Panc1 (cell line): ENCODE measurements at regions not wholly inside any gene's neighbourhood (a gene's known extent, or its start where the extent isn't known, plus 50 kb on each side); places are given as distances from the start of the nearest gene placed in this dataset.

Source experiments
- ATAC-seq: fragments of 200-7000 bp; cut with Tn5 transposase; 2 replicates; pipeline ENCODE4 v1.9.1; 2020; ENCODE audit warnings: mild to moderate bottlenecking, moderate library complexity
- BruUV-seq: library from RNA; stranded (reverse); fragments of 400-500 nt; replicated peaks from 2 replicates; lab custom pipeline; 2021; lab: Mats Ljungman, UMichigan
- CTCF ChIA-PET: fragments of 300-600 bp; sonication (Branson Sonifier 250); formaldehyde crosslinking; loops from one replicate; lab custom pipeline; 2022; ENCODE audit warnings: antibody characterized with exemption; lab: Charles Lee
- POLR2A ChIA-PET: fragments of 300-600 bp; sonication (Branson Sonifier 250); formaldehyde crosslinking; loops from one replicate; lab custom pipeline; 2022; ENCODE audit warnings: antibody characterized with exemption; lab: Charles Lee
- DNase-seq: peaks from one replicate; pipeline ENCODE4 v3.0.0-alpha.2; 2010; ENCODE audit warnings: low read depth, low spot score
- H3K27ac ChIP-seq: 2 replicates; pipeline ENCODE4 v1.5.1; 2011; ENCODE audit warnings: mild to moderate bottlenecking, low read length, inconsistent platforms
- H3K27me3 ChIP-seq: fragments of 200-500 bp; sonication (Bioruptor generic); 2 replicates; pipeline ENCODE4 v1.6.0; 2014; ENCODE audit warnings: low read length, inconsistent platforms; ENCODE audit not compliant: control insufficient read depth, insufficient read depth
- H3K36me3 ChIP-seq: fragments of 200-500 bp; sonication (Bioruptor generic); 2 replicates; pipeline ENCODE4 v1.5.1; 2014; ENCODE audit warnings: inconsistent platforms, mild to moderate bottlenecking, low read length, moderate library complexity; ENCODE audit not compliant: control insufficient read depth, insufficient read depth
- H3K4me1 ChIP-seq: 2 replicates; pipeline ENCODE4 v1.5.1; 2011; ENCODE audit warnings: inconsistent platforms, mild to moderate bottlenecking, low read length, moderate library complexity; ENCODE audit not compliant: control insufficient read depth, insufficient read depth
- H3K4me3 ChIP-seq, 2 experiments: 2 replicates each; pipeline ENCODE4 v1.5.1; 2011 to 2012; ENCODE audit warnings: low read depth in 2 of 2, low read length in 2 of 2, mild to moderate bottlenecking in 2 of 2, inconsistent platforms in 1 of 2, moderate library complexity in 1 of 2
- H3K9me3 ChIP-seq: fragments of 200-500 bp; sonication (Bioruptor generic); 2 replicates; pipeline ENCODE4 v1.5.1; 2014; ENCODE audit warnings: low read depth, mild to moderate bottlenecking, inconsistent platforms, low read length, moderate library complexity; ENCODE audit not compliant: control insufficient read depth, insufficient read depth
- POLR2AphosphoS5 ChIP-seq: IDR thresholded peaks from 2 replicates; pipeline ENCODE4 v1.6.1; 2012; ENCODE audit warnings: mild to moderate bottlenecking, low read depth, low read length, moderate library complexity
- SIN3A ChIP-seq: IDR thresholded peaks from 2 replicates; pipeline ENCODE4 v1.6.1; 2012; ENCODE audit warnings: low read depth, mild to moderate bottlenecking, low read length, moderate library complexity, borderline replicate concordance; ENCODE audit not compliant: insufficient read depth
- TCF7L2 ChIP-seq: IDR thresholded peaks from 2 replicates; pipeline ENCODE4 v1.6.1; 2011; ENCODE audit warnings: mild to moderate bottlenecking, low read depth, low read length, inconsistent platforms
- in situ Hi-C: cut with HindIII; loops from 2 replicates; pipeline ENCODE4 v1.10.0; 2016; ENCODE audit warnings: low sequenced_read_pairs, low pct_unique_long_range_greater_than_20kb
- intact Hi-C: fragments of 100-400 bp; cut with micrococcal nuclease; formaldehyde crosslinking; loops from one replicate; pipeline ENCODE4 v1.10.0; 2022; ENCODE audit not compliant: unreplicated experiment
- TF ChIP-seq, protein P1 (sequence below), 2 experiments: IDR thresholded peaks; 2 replicates each; pipeline ENCODE4 v1.6.1; 2011 to 2012; ENCODE audit warnings: low read depth in 2 of 2, control low read depth in 1 of 2, low read length in 1 of 2, mild to moderate bottlenecking in 1 of 2, moderate library complexity in 1 of 2; ENCODE audit not compliant: insufficient read depth in 1 of 2
- TF ChIP-seq, protein P2 (sequence below): fragments of 450-650 bp; IDR thresholded peaks from 2 replicates; pipeline ENCODE4 v1.5.1; 2017; ENCODE audit warnings: mild to moderate bottlenecking

DNA sequence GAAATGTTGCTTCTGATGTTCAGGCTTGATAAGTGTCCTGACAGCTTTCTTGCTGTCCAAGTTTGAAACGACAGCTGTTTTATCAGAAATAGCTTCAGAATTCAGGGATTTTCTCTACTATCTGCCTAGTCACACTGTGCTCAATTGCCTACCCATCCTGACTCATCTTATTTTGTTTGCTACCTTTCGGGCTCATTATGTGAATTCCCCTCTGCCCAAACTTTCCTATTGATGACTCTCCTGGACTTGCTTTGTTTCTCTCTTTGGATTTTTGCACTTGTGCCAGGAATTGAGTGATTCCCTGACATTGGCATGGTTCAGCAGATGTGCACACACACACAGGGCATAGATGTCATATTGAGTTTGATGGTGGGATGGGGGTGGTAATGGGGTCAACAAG is 1052.6 kb upstream of the PIK3C3 start:
- DNase-seq (no peak), ATAC-seq (no peak)
- Histone ChIP-seq H3K27ac (no peak overlapping the region), H3K36me3 (no peaks in the 10 kb centered on the region), H3K27me3 (no peaks in the 10 kb centered on the region), H3K9me3 (no peaks in the 10 kb centered on the region), H3K4me3 (no peak overlapping the region), H3K4me1 (no peaks in the 10 kb centered on the region)
- ChIA-PET POLR2A (no interaction called here), CTCF (no interaction called here)
- in situ Hi-C loops (no loop called here), intact Hi-C loops (no loop called here)
- BruUV-seq = no TSS peak
- TF ChIP-seq TCF7L2 (no peak), POLR2AphosphoS5 (no peak), SIN3A (no peak)
- TF ChIP-seq, protein P1, sequence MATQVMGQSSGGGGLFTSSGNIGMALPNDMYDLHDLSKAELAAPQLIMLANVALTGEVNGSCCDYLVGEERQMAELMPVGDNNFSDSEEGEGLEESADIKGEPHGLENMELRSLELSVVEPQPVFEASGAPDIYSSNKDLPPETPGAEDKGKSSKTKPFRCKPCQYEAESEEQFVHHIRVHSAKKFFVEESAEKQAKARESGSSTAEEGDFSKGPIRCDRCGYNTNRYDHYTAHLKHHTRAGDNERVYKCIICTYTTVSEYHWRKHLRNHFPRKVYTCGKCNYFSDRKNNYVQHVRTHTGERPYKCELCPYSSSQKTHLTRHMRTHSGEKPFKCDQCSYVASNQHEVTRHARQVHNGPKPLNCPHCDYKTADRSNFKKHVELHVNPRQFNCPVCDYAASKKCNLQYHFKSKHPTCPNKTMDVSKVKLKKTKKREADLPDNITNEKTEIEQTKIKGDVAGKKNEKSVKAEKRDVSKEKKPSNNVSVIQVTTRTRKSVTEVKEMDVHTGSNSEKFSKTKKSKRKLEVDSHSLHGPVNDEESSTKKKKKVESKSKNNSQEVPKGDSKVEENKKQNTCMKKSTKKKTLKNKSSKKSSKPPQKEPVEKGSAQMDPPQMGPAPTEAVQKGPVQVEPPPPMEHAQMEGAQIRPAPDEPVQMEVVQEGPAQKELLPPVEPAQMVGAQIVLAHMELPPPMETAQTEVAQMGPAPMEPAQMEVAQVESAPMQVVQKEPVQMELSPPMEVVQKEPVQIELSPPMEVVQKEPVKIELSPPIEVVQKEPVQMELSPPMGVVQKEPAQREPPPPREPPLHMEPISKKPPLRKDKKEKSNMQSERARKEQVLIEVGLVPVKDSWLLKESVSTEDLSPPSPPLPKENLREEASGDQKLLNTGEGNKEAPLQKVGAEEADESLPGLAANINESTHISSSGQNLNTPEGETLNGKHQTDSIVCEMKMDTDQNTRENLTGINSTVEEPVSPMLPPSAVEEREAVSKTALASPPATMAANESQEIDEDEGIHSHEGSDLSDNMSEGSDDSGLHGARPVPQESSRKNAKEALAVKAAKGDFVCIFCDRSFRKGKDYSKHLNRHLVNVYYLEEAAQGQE (IDR thresholded peaks at IDR 0.05; ENCODE audit: insufficient read depth in 1 of 2, low read depth in 2 of 2, low read length in 1 of 2) = no peak
- TF ChIP-seq, protein P2, sequence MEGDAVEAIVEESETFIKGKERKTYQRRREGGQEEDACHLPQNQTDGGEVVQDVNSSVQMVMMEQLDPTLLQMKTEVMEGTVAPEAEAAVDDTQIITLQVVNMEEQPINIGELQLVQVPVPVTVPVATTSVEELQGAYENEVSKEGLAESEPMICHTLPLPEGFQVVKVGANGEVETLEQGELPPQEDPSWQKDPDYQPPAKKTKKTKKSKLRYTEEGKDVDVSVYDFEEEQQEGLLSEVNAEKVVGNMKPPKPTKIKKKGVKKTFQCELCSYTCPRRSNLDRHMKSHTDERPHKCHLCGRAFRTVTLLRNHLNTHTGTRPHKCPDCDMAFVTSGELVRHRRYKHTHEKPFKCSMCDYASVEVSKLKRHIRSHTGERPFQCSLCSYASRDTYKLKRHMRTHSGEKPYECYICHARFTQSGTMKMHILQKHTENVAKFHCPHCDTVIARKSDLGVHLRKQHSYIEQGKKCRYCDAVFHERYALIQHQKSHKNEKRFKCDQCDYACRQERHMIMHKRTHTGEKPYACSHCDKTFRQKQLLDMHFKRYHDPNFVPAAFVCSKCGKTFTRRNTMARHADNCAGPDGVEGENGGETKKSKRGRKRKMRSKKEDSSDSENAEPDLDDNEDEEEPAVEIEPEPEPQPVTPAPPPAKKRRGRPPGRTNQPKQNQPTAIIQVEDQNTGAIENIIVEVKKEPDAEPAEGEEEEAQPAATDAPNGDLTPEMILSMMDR = no peak

DNA sequence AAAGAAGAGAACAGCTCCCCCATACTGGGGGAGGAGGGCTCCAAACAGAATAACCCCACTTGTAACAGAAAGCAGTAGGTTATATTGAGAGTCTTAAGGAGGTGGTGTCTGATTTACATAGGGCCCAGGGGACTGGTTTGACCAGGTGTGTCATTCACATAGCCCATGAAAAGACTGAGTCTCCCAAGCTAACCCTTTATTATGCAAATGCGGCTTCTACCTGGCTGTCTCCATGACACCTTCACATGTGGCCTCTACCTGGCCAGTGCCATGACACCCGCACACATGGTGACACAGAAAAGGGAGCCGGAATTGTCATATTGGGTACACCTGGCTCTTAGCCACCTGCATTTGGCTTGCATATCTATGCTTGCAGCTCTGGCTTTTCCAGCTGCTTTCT is 1057.2 kb upstream of the PIK3C3 start:
- no peaks in the 10 kb centered on the region for H3K27me3 ChIP-seq
- no peaks in the 10 kb centered on the region for H3K4me1 ChIP-seq
- POLR2A ChIA-PET = no interaction called here
- ATAC-seq (no peak), DNase-seq (no peak)
- in situ Hi-C loops (no loop called here), intact Hi-C loops (no loop called here)
- no peak overlapping the region for H3K4me3 ChIP-seq
- no peaks in the 10 kb centered on the region for H3K36me3 ChIP-seq
- H3K9me3 ChIP-seq = no peaks in the 10 kb centered on the region
- TF ChIP-seq SIN3A (no peak), POLR2AphosphoS5 (no peak), TCF7L2 (no peak)
- TF ChIP-seq, protein P2 = no peak
- TF ChIP-seq, protein P1 (IDR thresholded peaks at IDR 0.05; ENCODE audit: insufficient read depth in 1 of 2, low read depth in 2 of 2, low read length in 1 of 2) = no peak
- H3K27ac ChIP-seq = no peak overlapping the region
- BruUV-seq = no TSS peak
- CTCF ChIA-PET = no interaction called here
